K562 (cell line): ENCODE measurements at regions not wholly inside any gene's neighbourhood (a gene's known extent, or its start where the extent isn't known, plus 50 kb on each side); places are given as distances from the start of the nearest gene placed in this dataset.

Experiments used
- CREM ChIP-seq: IDR thresholded peaks from 2 replicates; pipeline ENCODE4 v1.6.1; 2014; ENCODE audit warnings: antibody characterized with exemption, low read depth
- CTCF ChIP-seq, 3 experiments: IDR thresholded peaks in 2 of 3; conservative IDR thresholded peaks in 1 of 3; 2 replicates each; pipeline ENCODE4 v1.5.1; 2011 to 2012; ENCODE audit warnings: low read length in 3 of 3, mild to moderate bottlenecking in 3 of 3, control low read depth in 2 of 3, improper control_type of control experiment in 1 of 3, inconsistent platforms in 1 of 3, low read depth in 1 of 3, mixed read lengths in 1 of 3, moderate library complexity in 1 of 3; ENCODE audit not compliant: insufficient read depth in 2 of 3
- CXXC5 ChIP-seq: fragments of 250-450 bp; sonication (Bioruptor Pico); IDR thresholded peaks from 2 replicates; pipeline ENCODE4 v1.8.0; 2022; ENCODE audit warnings: inconsistent platforms, mild to moderate bottlenecking, moderate library complexity
- EWSR1 ChIP-seq: fragments of 450-650 bp; IDR thresholded peaks from 2 replicates; pipeline ENCODE4 v1.6.1; 2018; ENCODE audit warnings: borderline replicate concordance, mild to moderate bottlenecking, low read depth, moderate library complexity; ENCODE audit not compliant: partially characterized antibody
- GABPA ChIP-seq: fragments of 200-800 bp; sonication (Bioruptor generic); conservative IDR thresholded peaks from 2 replicates; pipeline ENCODE4 v1.6.1; 2016; ENCODE audit warnings: low read depth, missing genetic modification characterization, missing compliant biosample characterization
- JUND ChIP-seq, 2 experiments: IDR thresholded peaks; 2 replicates in 1 of 2; 3 replicates in 1 of 2; pipeline ENCODE4 v1.6.1; 2011; ENCODE audit warnings: borderline replicate concordance in 2 of 2, low read depth in 2 of 2, low read length in 2 of 2, improper control_type of control experiment in 1 of 2, missing biosample characterization in 1 of 2, missing genetic modification characterization in 1 of 2, missing genetic modification reagents in 1 of 2
- MIER1 ChIP-seq: fragments of 450-650 bp; IDR thresholded peaks from 2 replicates; pipeline ENCODE4 v1.6.1; 2016; ENCODE audit warnings: antibody characterized with exemption, mild to moderate bottlenecking, low read depth
- NR2C2 ChIP-seq, 2 experiments: fragments of 200-800 bp in 1 of 2; sonication (Bioruptor generic) in 1 of 2; sonication (generic) in 1 of 2; formaldehyde crosslinking in 1 of 2; IDR thresholded peaks; 2 replicates each; pipeline versions ENCODE4 v1.6.1 to v1.8.0; 2016 to 2022; ENCODE audit warnings: mild to moderate bottlenecking in 1 of 2, missing compliant biosample characterization in 1 of 2, missing genetic modification characterization in 1 of 2, missing genetic modification reagents in 1 of 2
- PRMT5 ChIP-seq: sonication (generic); formaldehyde crosslinking; IDR thresholded peaks from 2 replicates; pipeline ENCODE4 v1.5.0; 2020; ENCODE audit warnings: missing genetic modification reagents
- SMAD3 ChIP-seq: fragments of 450-650 bp; formaldehyde crosslinking; conservative IDR thresholded peaks from 2 replicates; pipeline ENCODE4 v1.4.0; 2020; ENCODE audit warnings: mild to moderate bottlenecking
- SMAD4 ChIP-seq: fragments of 250-450 bp; sonication (Bioruptor Pico); conservative IDR thresholded peaks from 2 replicates; pipeline ENCODE4 v1.8.0; 2021; ENCODE audit warnings: inconsistent platforms, mild to moderate bottlenecking, moderate library complexity
- VEZF1 ChIP-seq: fragments of 200-800 bp; sonication (Bioruptor generic); IDR thresholded peaks from 2 replicates; pipeline ENCODE4 v1.6.1; 2017; ENCODE audit warnings: missing genetic modification characterization, missing compliant biosample characterization
- ZNF165 ChIP-seq: fragments of 250-450 bp; sonication (Bioruptor Pico); IDR thresholded peaks from 2 replicates; pipeline ENCODE4 v1.4.0; 2020; ENCODE audit warnings: borderline replicate concordance
- ZNF311 ChIP-seq: fragments of 250-450 bp; sonication (Bioruptor Pico); IDR thresholded peaks from 2 replicates; pipeline ENCODE4 v1.4.0; 2020; ENCODE audit warnings: mild to moderate bottlenecking, moderate library complexity
- ZNF644 ChIP-seq: fragments of 200-800 bp; sonication (Bioruptor generic); IDR thresholded peaks from 2 replicates; pipeline ENCODE4 v1.6.1; 2016; ENCODE audit warnings: low read depth, missing genetic modification characterization, missing compliant biosample characterization
- ZNF766 ChIP-seq: fragments of 200-800 bp; sonication (Bioruptor generic); conservative IDR thresholded peaks from 2 replicates; pipeline ENCODE4 v1.6.1; 2016; ENCODE audit warnings: missing genetic modification characterization, missing compliant biosample characterization
- ZZZ3 ChIP-seq: fragments of 450-650 bp; IDR thresholded peaks from 2 replicates; pipeline ENCODE4 v1.6.1; 2016; ENCODE audit warnings: antibody characterized with exemption, mild to moderate bottlenecking, moderate library complexity
- TF ChIP-seq, protein P1 (sequence below), 2 experiments: fragments of 200-800 bp in 1 of 2; sonication (Bioruptor generic) in 1 of 2; sonication (generic) in 1 of 2; formaldehyde crosslinking in 1 of 2; IDR thresholded peaks in 1 of 2; conservative IDR thresholded peaks in 1 of 2; 2 replicates each; pipeline versions ENCODE4 v1.5.0 to v1.6.1; 2016 to 2020; ENCODE audit warnings: missing compliant biosample characterization in 1 of 2, missing genetic modification characterization in 1 of 2, missing genetic modification reagents in 1 of 2
- TF ChIP-seq, protein P2 (sequence below): fragments of 450-650 bp; IDR thresholded peaks from 2 replicates; pipeline ENCODE4 v1.6.1; 2016; ENCODE audit warnings: mild to moderate bottlenecking

DNA sequence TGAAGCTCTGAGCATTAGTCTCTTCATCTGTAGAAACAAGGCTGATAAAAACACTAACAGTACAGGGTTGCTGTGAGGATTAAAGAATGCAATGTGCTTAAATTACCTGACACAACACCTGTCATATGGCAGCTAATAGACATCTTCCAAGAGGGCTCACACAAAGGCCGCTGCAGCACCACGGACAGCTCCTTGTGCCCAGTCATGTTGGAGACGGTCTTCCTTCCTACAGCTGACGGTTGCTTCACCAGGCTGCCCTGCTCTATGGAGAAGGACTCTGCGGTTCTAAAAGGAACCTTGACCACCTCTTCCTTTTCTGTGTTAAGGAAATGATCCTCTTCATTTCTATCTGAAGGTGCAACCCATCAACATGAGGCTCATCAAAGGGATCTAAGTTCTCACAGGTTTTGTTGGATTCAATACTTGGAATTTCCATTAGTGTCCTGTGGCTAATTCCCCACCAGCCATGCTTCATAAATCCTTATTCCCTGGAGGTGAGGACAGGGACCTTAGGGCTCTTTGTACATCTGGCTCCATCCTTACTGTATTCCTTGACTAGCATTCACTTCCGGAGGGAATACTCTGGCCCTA lies 138.9 kb upstream of the CES5A start (continued):
- TF ChIP-seq, protein P1, sequence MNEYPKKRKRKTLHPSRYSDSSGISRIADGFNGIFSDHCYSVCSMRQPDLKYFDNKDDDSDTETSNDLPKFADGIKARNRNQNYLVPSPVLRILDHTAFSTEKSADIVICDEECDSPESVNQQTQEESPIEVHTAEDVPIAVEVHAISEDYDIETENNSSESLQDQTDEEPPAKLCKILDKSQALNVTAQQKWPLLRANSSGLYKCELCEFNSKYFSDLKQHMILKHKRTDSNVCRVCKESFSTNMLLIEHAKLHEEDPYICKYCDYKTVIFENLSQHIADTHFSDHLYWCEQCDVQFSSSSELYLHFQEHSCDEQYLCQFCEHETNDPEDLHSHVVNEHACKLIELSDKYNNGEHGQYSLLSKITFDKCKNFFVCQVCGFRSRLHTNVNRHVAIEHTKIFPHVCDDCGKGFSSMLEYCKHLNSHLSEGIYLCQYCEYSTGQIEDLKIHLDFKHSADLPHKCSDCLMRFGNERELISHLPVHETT (CRISPR knock-in tag; conservative IDR thresholded peaks at IDR 0.05 in 1 of 2, IDR thresholded peaks at IDR 0.05 in 1 of 2) = peak in 1 of 2 experiments; percentile 42; a peak in 1 of 4 replicates
- TF ChIP-seq EWSR1 (no peak), ZNF311 (CRISPR knock-in tag) (peak; percentile 42; the same call in 1 of the 2 replicates), PRMT5 (peak; percentile 86), ZNF165 (CRISPR knock-in tag) (peak; percentile 21; the same call in 1 of the 2 replicates), GABPA (tag) (0 out of 2 replicates have a peak, but pooled peaks have one; percentile 23), SMAD4 (CRISPR knock-in tag) (peak; percentile 55; the same call in 1 of the 2 replicates), SMAD3 (CRISPR knock-in tag) (0 out of 2 replicates have a peak, but pooled peaks have one; percentile 56), JUND (IDR thresholded peaks at IDR 0.05; ENCODE audit: borderline replicate concordance, low read depth, low read length) (no peak), JUND (tag; IDR thresholded peaks at IDR 0.05; ENCODE audit: borderline replicate concordance, low read depth, low read length) (peak; percentile 11; the same call in 1 of the 3 replicates), ZNF644 (tag) (peak; percentile 83), CTCF (IDR thresholded peaks at IDR 0.05 in 2 of 3, conservative IDR thresholded peaks at IDR 0.05 in 1 of 3; ENCODE audit: insufficient read depth in 2 of 3, low read depth in 1 of 3, low read length in 3 of 3) (no peak), ZNF766 (CRISPR knock-in tag) (peak; percentile 93), MIER1 (peak; percentile 97), NR2C2 (CRISPR knock-in tag; IDR thresholded peaks at IDR 0.05) (no peak), NR2C2 (tag; IDR thresholded peaks at IDR 0.05) (no peak), CXXC5 (CRISPR knock-in tag) (peak; percentile 33; the same call in 1 of the 2 replicates), CREM (peak; percentile 54), ZZZ3 (no peak), VEZF1 (peak; percentile 48; the same call in 1 of the 2 replicates)
- TF ChIP-seq, protein P2, sequence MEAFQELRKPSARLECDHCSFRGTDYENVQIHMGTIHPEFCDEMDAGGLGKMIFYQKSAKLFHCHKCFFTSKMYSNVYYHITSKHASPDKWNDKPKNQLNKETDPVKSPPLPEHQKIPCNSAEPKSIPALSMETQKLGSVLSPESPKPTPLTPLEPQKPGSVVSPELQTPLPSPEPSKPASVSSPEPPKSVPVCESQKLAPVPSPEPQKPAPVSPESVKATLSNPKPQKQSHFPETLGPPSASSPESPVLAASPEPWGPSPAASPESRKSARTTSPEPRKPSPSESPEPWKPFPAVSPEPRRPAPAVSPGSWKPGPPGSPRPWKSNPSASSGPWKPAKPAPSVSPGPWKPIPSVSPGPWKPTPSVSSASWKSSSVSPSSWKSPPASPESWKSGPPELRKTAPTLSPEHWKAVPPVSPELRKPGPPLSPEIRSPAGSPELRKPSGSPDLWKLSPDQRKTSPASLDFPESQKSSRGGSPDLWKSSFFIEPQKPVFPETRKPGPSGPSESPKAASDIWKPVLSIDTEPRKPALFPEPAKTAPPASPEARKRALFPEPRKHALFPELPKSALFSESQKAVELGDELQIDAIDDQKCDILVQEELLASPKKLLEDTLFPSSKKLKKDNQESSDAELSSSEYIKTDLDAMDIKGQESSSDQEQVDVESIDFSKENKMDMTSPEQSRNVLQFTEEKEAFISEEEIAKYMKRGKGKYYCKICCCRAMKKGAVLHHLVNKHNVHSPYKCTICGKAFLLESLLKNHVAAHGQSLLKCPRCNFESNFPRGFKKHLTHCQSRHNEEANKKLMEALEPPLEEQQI = peak; percentile 47; the same call in 1 of the 2 replicates
